Left lung (tissue), 4 donors: ENCODE measurements at regions not wholly inside any gene's neighbourhood (a gene's known extent, or its start where the extent isn't known, plus 50 kb on each side); places are given as distances from the start of the nearest gene placed in this dataset.

ENCODE experiments used
- ATAC-seq: fragments of 200-7000 bp; cut with Tn5 transposase; one replicate; pipeline ENCODE4 v1.9.1; 2020; ENCODE audit warnings: moderate library complexity
- DNase-seq, 4 donors: peaks; one replicate each; pipeline ENCODE4 v3.0.0-alpha.2; 2013 to 2020
- H3K27ac ChIP-seq, 2 donors: fragments of 200-600 bp; sonication (generic) in 1 of 2; one replicate each; pipeline versions ENCODE4 v1.5.0 to v1.8.0; 2020 to 2021
- H3K27me3 ChIP-seq, 2 donors: fragments of 200-600 bp; sonication (generic) in 1 of 2; one replicate each; pipeline versions ENCODE4 v1.5.0 to v1.8.0; 2020 to 2021
- H3K36me3 ChIP-seq, 2 donors: fragments of 200-600 bp; sonication (generic) in 1 of 2; one replicate each; pipeline versions ENCODE4 v1.5.0 to v1.8.0; 2020 to 2021
- H3K4me1 ChIP-seq, 2 donors: fragments of 200-600 bp; one replicate each; pipeline ENCODE4 v1.8.0; 2021
- H3K4me3 ChIP-seq, 2 donors: fragments of 200-600 bp; sonication (generic) in 1 of 2; one replicate each; pipeline versions ENCODE4 v1.5.0 to v1.8.0; 2020 to 2021; ENCODE audit warnings: mild to moderate bottlenecking in 1 of 2
- H3K9me3 ChIP-seq, 2 donors: fragments of 200-600 bp; sonication (generic) in 1 of 2; one replicate each; pipeline versions ENCODE4 v1.5.0 to v1.8.0; 2020 to 2021
- CTCF ChIP-seq, 2 donors: fragments of 200-600 bp; sonication (generic) in 1 of 2; IDR thresholded peaks; one replicate each; pipeline versions ENCODE4 v1.5.0 to v1.8.0; 2021; ENCODE audit warnings: antibody characterized with exemption in 2 of 2
- intact Hi-C, 2 donors: fragments of 100-400 bp; cut with DNase I; formaldehyde crosslinking; loops; one replicate each; pipeline versions ENCODE4 v1.11.2 to v1.14.2; 2022
- donor health status: DM: no; HTN: yes; CAD: no.
- donor health status: DM: no; HTN: no; CAD: no.

- intact Hi-C loops, result no loop called here
- H3K9me3 ChIP-seq, result peaks cover 0 to 13% of the 10 kb centered on the region in 2 donors
- no peaks in the 10 kb centered on the region for H3K36me3 ChIP-seq
- H3K27ac ChIP-seq, result no peak overlapping the region
- TF ChIP-seq CTCF (IDR thresholded peaks at IDR 0.05), result no peak
- DNase-seq (no peak), ATAC-seq (no peak)
- no peaks in the 10 kb centered on the region for H3K4me1 ChIP-seq
- H3K27me3 ChIP-seq, result no peaks in the 10 kb centered on the region
- H3K4me3 ChIP-seq, result no peak overlapping the region
Observed at GRCh38 chr5:5782402-5782801, 359.9 kb downstream of the ICE1 start.

- H3K4me3 ChIP-seq, result no peak overlapping the region
- H3K36me3 ChIP-seq, result no peaks in the 10 kb centered on the region
- no peak for DNase-seq
- no peak overlapping the region for H3K27ac ChIP-seq
- no peaks in the 10 kb centered on the region for H3K27me3 ChIP-seq
- intact Hi-C loops, result no loop called here
- peaks cover 0 to 4% of the 10 kb centered on the region in 2 donors for H3K9me3 ChIP-seq
- no peak for ATAC-seq
- H3K4me1 ChIP-seq, result no peaks in the 10 kb centered on the region
- TF ChIP-seq CTCF (IDR thresholded peaks at IDR 0.05), result no peak
Observed at GRCh38 chr5:5781335-5781734, 358.9 kb downstream of the ICE1 start.

GRCh38 chr5:5780253-5780652 is 357.8 kb downstream of the ICE1 start:
- Histone ChIP-seq H3K27me3 (no peaks in the 10 kb centered on the region), H3K4me1 (no peaks in the 10 kb centered on the region), H3K4me3 (no peak overlapping the region), H3K9me3 (no peaks in the 10 kb centered on the region), H3K36me3 (no peaks in the 10 kb centered on the region), H3K27ac (no peak overlapping the region)
- no peak for TF ChIP-seq CTCF (IDR thresholded peaks at IDR 0.05)
- intact Hi-C loops, result no loop called here
- no peak for ATAC-seq
- no peak for DNase-seq

- Histone ChIP-seq H3K9me3 (no peaks in the 10 kb centered on the region), H3K4me1 (no peaks in the 10 kb centered on the region), H3K27ac (no peak overlapping the region), H3K4me3 (no peak overlapping the region), H3K27me3 (no peaks in the 10 kb centered on the region), H3K36me3 (no peaks in the 10 kb centered on the region)
- TF ChIP-seq CTCF (IDR thresholded peaks at IDR 0.05), result no peak
- ATAC-seq (no peak), DNase-seq (no peak)
- intact Hi-C loops, result no loop called here
Observed at GRCh38 chr5:5777013-5777412, 354.5 kb downstream of the ICE1 start.

DNA sequence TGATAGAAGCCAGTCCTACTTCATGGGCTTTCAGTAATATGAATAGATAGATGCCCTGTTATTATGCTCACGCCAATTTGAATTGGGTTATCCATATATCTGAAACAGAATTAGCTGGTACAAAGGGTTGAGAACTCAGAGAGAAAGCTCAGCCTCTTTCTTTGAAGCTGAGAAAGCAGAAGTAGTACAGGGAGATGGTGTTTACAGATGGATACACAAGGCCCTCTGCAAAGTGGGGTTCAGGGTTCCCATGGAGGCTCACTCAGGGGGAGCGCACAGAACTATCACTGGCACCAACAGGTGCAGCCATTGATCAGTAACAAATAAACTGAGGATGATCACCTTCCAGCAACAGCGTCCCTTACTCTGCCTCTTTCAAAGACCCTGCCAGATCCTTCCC is 349.7 kb downstream of the ICE1 start:
- intact Hi-C loops, result no loop called here
- no peaks in the 10 kb centered on the region for H3K27me3 ChIP-seq
- no peak for ATAC-seq
- H3K27ac ChIP-seq, result no peak overlapping the region
- H3K36me3 ChIP-seq, result no peaks in the 10 kb centered on the region
- no peak overlapping the region for H3K4me3 ChIP-seq
- DNase-seq, result no peak
- H3K4me1 ChIP-seq, result no peaks in the 10 kb centered on the region
- H3K9me3 ChIP-seq, result no peaks in the 10 kb centered on the region
- TF ChIP-seq CTCF (IDR thresholded peaks at IDR 0.05), result no peak
